AG04450 (cell line): ENCODE measurements at regions not wholly inside any gene's neighbourhood (a gene's known extent, or its start where the extent isn't known, plus 50 kb on each side); places are given as distances from the start of the nearest gene placed in this dataset.

ENCODE experiments used
- CTCF ChIA-PET: fragments of 300-600, 350-600 bp; formaldehyde crosslinking; extraction: SDS; loops from one replicate; lab custom pipeline; 2022; ENCODE audit warnings: antibody characterized with exemption, inconsistent platforms; lab: Charles Lee
- POLR2A ChIA-PET: fragments of 350-600 bp; formaldehyde crosslinking; extraction: SDS; loops from one replicate; lab custom pipeline; 2021; ENCODE audit warnings: antibody characterized with exemption, inconsistent platforms; lab: Yijun Ruan, JAX
- DNase-seq: peaks from one replicate; pipeline ENCODE4 v3.0.0-alpha.2; 2011; ENCODE audit warnings: low read depth, low spot score
- H3K27ac ChIP-seq: one replicate; pipeline ENCODE4 v1.5.1; 2012; ENCODE audit warnings: low read depth, low read length, control low read depth
- H3K27me3 ChIP-seq: one replicate; pipeline ENCODE4 v1.6.0; 2012; ENCODE audit warnings: low read length; ENCODE audit not compliant: control insufficient read depth, insufficient read depth
- H3K4me3 ChIP-seq: 2 replicates; pipeline ENCODE4 v1.5.1; 2011; ENCODE audit warnings: mild to moderate bottlenecking, low read depth, low read length, control low read depth
- H3K9me3 ChIP-seq: 2 replicates; pipeline ENCODE4 v1.5.1; 2012; ENCODE audit warnings: low read length; ENCODE audit not compliant: control insufficient read depth, insufficient read depth
- TF ChIP-seq, protein P1 (sequence below): IDR thresholded peaks from 2 replicates; pipeline ENCODE4 v1.5.1; 2011; ENCODE audit warnings: low read depth, low read length, control low read depth, inconsistent platforms

DNA sequence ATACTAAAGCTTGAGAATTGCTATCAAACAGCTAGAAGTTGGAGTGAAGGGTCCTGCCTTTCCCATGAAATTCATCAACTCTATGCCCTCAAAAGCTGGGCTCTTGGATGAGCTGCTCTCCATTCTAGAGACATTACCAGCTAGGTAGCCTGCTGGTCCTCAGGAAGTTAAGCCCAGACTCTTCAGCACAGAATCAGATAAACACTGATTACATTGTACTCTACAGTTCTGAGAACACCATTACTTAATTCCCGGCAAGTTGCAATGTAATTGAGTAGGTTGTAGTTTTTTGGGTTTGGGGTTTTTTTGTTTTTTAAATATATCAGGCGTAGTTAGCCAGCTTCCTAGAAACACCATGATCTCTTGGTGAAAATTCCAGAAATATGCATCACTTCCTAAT is 84.1 kb upstream of the PIK3CG start:
- Histone ChIP-seq H3K4me3 (no peak overlapping the region), H3K9me3 (no peaks in the 10 kb centered on the region), H3K27me3 (no peaks in the 10 kb centered on the region), H3K27ac (no peak overlapping the region)
- ChIA-PET CTCF (interaction anchor here (1.0 kb wide), 1 partner anchor 12 kb away, joined by 4 read pairs; no protein-coding TSS in a partner anchor), POLR2A (no interaction called here)
- TF ChIP-seq, protein P1, sequence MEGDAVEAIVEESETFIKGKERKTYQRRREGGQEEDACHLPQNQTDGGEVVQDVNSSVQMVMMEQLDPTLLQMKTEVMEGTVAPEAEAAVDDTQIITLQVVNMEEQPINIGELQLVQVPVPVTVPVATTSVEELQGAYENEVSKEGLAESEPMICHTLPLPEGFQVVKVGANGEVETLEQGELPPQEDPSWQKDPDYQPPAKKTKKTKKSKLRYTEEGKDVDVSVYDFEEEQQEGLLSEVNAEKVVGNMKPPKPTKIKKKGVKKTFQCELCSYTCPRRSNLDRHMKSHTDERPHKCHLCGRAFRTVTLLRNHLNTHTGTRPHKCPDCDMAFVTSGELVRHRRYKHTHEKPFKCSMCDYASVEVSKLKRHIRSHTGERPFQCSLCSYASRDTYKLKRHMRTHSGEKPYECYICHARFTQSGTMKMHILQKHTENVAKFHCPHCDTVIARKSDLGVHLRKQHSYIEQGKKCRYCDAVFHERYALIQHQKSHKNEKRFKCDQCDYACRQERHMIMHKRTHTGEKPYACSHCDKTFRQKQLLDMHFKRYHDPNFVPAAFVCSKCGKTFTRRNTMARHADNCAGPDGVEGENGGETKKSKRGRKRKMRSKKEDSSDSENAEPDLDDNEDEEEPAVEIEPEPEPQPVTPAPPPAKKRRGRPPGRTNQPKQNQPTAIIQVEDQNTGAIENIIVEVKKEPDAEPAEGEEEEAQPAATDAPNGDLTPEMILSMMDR, result no peak
- DNase-seq, result no peak

DNA sequence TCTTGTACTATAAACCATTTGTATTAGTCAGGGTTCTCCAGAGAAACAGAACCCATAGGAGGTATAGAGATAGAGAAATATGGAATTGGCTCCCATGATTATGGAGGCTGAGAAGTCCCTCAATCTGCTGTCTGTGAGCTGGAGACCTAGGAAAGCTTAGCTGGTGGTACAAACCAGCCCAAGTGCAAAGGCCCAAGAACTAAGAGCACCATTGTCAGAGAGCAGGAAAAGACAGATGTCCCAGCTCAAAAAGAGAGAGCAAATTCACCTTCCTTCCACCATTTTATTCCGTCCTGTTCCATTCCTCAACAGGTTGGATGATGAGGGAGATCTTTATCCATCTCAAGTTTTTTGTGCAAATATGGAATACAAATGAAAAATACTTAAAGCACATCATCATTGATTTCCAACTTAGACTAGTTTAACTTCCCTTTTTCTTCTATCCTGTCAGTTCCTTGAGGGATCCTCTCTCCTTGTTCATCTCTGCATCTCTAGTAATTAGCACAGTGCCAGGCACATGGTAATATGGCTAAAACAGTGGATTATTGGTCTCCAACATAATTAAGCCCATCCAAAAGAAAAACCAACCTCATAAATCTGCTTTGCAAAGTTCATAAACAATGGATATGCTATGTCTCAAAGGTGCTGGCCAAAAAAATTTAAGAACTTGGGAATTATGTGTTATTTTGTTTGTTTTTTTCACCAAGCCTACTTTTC is 83.1 kb upstream of the PIK3CG start:
- H3K27me3 ChIP-seq, result no peaks in the 10 kb centered on the region
- H3K27ac ChIP-seq, result no peak overlapping the region
- ChIA-PET CTCF (interaction anchor here (1.0 kb wide), 1 partner anchor 11 kb away, joined by 4 read pairs; no protein-coding TSS in a partner anchor), POLR2A (no interaction called here)
- no peak overlapping the region for H3K4me3 ChIP-seq
- DNase-seq, result no peak
- no peaks in the 10 kb centered on the region for H3K9me3 ChIP-seq
- TF ChIP-seq, protein P1, result no peak

DNA sequence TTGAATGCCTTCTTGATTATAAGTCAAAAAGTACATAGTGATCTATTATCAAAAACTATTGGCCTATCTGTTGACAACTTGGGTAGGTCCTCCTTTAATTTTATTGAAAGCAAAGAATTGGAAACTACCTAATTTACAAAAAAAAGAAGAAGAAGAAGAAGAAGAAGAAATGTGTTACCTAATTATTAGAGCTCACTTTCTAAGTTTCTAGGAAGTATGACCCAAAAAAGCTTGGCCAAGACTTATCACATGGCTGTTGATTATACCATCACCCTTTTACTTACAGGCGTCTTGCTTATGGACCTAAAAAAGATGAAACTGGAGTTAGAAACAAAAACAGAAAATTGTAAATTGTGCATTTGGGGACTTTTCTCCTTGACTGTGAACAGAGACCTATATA is 81.8 kb upstream of the PIK3CG start:
- Histone ChIP-seq H3K27me3 (no peaks in the 10 kb centered on the region), H3K9me3 (no peaks in the 10 kb centered on the region), H3K27ac (no peak overlapping the region), H3K4me3 (no peak overlapping the region)
- no peak for DNase-seq
- ChIA-PET CTCF (no interaction called here), POLR2A (no interaction called here)
- TF ChIP-seq, protein P1, result no peak

DNA sequence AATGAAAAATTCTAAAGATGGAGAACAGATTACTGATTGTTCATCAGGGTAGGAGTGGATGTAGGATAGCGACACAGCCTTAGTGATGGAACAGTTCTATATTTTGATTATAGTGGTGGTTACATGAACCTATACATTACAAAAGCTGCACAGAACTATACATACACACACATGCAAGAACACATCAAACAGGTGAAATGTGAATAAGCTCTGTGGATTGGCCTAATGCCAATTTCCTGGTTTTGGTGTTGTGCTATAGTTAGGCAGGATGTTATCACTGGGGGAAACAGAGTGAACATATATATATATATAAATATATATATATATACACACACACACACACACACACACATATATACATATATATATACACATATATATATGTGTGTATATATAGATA is 76.4 kb upstream of the PIK3CG start:
- TF ChIP-seq, protein P1, result no peak
- Histone ChIP-seq H3K4me3 (no peak overlapping the region), H3K27me3 (no peaks in the 10 kb centered on the region), H3K9me3 (peaks cover 6% of the 10 kb centered on the region; the same call in 1 of the 2 replicates), H3K27ac (no peak overlapping the region)
- ChIA-PET CTCF (no interaction called here), POLR2A (no interaction called here)
- DNase-seq, result no peak

DNA sequence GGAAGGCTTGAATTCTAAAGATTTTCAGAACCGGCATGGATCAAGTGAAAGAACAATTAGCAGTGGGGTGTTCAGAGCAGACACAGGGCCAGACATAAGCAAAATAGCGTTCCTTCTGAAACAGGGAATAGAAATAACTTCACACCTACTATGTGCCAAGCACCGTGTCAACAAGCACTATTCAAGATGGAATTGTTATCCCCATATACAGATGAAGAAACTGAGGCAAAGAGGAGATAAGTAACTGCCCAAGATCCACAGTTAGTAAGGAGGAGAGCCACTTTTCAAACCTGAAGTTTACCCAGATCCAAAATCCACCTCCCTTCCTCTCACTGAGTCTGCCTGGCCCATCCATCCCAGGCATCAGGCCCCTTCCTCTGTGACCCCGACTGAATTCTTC is 73.6 kb upstream of the PIK3CG start:
- Histone ChIP-seq H3K27ac (no peak overlapping the region), H3K4me3 (no peak overlapping the region), H3K27me3 (no peaks in the 10 kb centered on the region), H3K9me3 (peaks cover 6% of the 10 kb centered on the region; the same call in 1 of the 2 replicates)
- no peak for DNase-seq
- CTCF ChIA-PET, result interaction anchor here (0.6 to 0.9 kb wide), 4 partner anchors 16 to 937 kb away, joined by 3 to 7 read pairs (median 4); no protein-coding TSS in a partner anchor
- POLR2A ChIA-PET, result no interaction called here
- TF ChIP-seq, protein P1, result no peak
